Testis (tissue), 2 donors: ENCODE measurements at regions not wholly inside any gene's neighbourhood (a gene's known extent, or its start where the extent isn't known, plus 50 kb on each side); places are given as distances from the start of the nearest gene placed in this dataset.

ENCODE experiments used
- POLR2A ChIP-seq: fragments of 450-650 bp; IDR thresholded peaks from one replicate; pipeline ENCODE4 v1.6.1; 2017; ENCODE audit warnings: antibody characterized with exemption, mild to moderate bottlenecking, moderate library complexity
- TF ChIP-seq, protein P1 (sequence below), 3 experiments: fragments of 450-650 bp in 2 of 3; fragments of 200-600 bp in 1 of 3; sonication (generic) in 1 of 3; IDR thresholded peaks; one replicate each; pipeline ENCODE4 v1.5.1; 2016 to 2019; ENCODE audit warnings: antibody characterized with exemption in 3 of 3, mild to moderate bottlenecking in 2 of 3, moderate library complexity in 1 of 3

GRCh38 chr2:240377366-240377765, 58.1 kb upstream of the GPC1 start:
- TF ChIP-seq, protein P1, sequence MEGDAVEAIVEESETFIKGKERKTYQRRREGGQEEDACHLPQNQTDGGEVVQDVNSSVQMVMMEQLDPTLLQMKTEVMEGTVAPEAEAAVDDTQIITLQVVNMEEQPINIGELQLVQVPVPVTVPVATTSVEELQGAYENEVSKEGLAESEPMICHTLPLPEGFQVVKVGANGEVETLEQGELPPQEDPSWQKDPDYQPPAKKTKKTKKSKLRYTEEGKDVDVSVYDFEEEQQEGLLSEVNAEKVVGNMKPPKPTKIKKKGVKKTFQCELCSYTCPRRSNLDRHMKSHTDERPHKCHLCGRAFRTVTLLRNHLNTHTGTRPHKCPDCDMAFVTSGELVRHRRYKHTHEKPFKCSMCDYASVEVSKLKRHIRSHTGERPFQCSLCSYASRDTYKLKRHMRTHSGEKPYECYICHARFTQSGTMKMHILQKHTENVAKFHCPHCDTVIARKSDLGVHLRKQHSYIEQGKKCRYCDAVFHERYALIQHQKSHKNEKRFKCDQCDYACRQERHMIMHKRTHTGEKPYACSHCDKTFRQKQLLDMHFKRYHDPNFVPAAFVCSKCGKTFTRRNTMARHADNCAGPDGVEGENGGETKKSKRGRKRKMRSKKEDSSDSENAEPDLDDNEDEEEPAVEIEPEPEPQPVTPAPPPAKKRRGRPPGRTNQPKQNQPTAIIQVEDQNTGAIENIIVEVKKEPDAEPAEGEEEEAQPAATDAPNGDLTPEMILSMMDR (IDR thresholded peaks at IDR 0.05): no peak
- no peak for TF ChIP-seq POLR2A
